Aorta (tissue), 5 donors: ENCODE measurements at regions not wholly inside any gene's neighbourhood (a gene's known extent, or its start where the extent isn't known, plus 50 kb on each side); places are given as distances from the start of the nearest gene placed in this dataset.
"Not testable (repeated sequence)": the region's sequence is repeated elsewhere in the genome, so short reads cannot be mapped to it uniquely, and the experiment has no call there.

Experiments used
- ATAC-seq: fragments of 200-7000 bp; cut with Tn5 transposase; one replicate; pipeline ENCODE4 v1.9.1; 2022; ENCODE audit warnings: moderate library complexity; ENCODE audit not compliant: low FRiP score
- DNase-seq, 2 donors: peaks; one replicate each; pipeline ENCODE4 v3.0.0-alpha.2; 2020
- H3K27ac ChIP-seq, 2 donors: one replicate each; pipeline ENCODE4 v1.5.1; 2013; ENCODE audit warnings: low read length in 2 of 2, mild to moderate bottlenecking in 2 of 2, moderate library complexity in 2 of 2, control low read depth in 1 of 2, inconsistent platforms in 1 of 2, low read depth in 1 of 2
- H3K27me3 ChIP-seq, 2 donors: one replicate each; pipeline ENCODE4 v1.6.1; 2013; ENCODE audit warnings: control low read depth in 1 of 2, low read length in 1 of 2, mild to moderate bottlenecking in 1 of 2, moderate library complexity in 1 of 2; ENCODE audit not compliant: insufficient read depth in 2 of 2, control insufficient read depth in 1 of 2
- H3K36me3 ChIP-seq, 2 donors: one replicate each; pipeline ENCODE4 v1.6.1; 2013; ENCODE audit warnings: control low read depth in 1 of 2, low read length in 1 of 2, mild to moderate bottlenecking in 1 of 2; ENCODE audit not compliant: insufficient read depth in 2 of 2, control insufficient read depth in 1 of 2
- H3K4me1 ChIP-seq, 2 donors: one replicate each; pipeline ENCODE4 v1.6.1; 2013; ENCODE audit warnings: low read length in 2 of 2, control low read depth in 1 of 2, mild to moderate bottlenecking in 1 of 2, moderate library complexity in 1 of 2; ENCODE audit not compliant: insufficient read depth in 2 of 2, control insufficient read depth in 1 of 2
- H3K4me3 ChIP-seq, 2 donors: one replicate each; pipeline ENCODE4 v1.5.1; 2013; ENCODE audit warnings: low read length in 2 of 2, control low read depth in 1 of 2, mild to moderate bottlenecking in 1 of 2
- H3K9me3 ChIP-seq: one replicate; pipeline ENCODE4 v1.6.1; 2013; ENCODE audit warnings: mild to moderate bottlenecking, low read length; ENCODE audit not compliant: control insufficient read depth
- WGBS, 2 donors: extraction: QIAGEN DNeasy Blood & Tissue Kit; methylation state at CpG; one replicate each; pipeline ENCODE4 v1.1.7; 2013; 5-methylcytosine and 5-hydroxymethylcytosine counted together
- intact Hi-C, 2 donors: fragments of 100-400 bp; cut with DNase I; formaldehyde crosslinking; loops; one replicate each; pipeline versions ENCODE4 v1.14.2 to v1.15.0; 2022
- donor health status: healthy with polysubstance abuse.
- donor health status: Bipolar disorder and iron deficiency.
- donor health status: DM: no; HTN: no; CAD: no.
- donor health status: DM: no; HTN: no; CAD: no.
- donor health status: DM: yes; HTN: yes; CAD: no.

DNA sequence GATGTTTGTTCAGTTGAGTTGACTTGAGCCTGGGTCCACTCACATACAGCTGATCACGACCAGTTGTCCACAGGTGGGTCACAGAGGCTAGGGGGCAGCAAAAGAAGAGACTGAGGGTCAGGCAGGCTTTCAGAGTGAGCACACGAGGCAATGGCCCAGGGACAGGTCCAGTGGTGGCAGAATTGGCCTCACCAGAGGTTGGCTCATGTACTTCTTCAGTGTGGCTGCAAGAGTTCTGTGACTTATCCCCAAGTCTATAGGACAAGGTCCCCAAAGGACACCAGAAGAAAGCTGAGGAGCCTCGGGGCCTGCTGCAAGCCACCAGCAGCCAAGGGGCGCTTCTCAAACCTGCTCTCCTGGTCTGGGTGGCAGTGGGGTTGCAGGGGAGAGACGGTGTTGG lies 219.8 kb downstream of the TFCP2L1 start:
- H3K27ac ChIP-seq, result no peak overlapping the region
- 90 to 95% methylated on average over 5 of the region's 5 CpGs for WGBS, 2 donors
- DNase-seq (no peak), ATAC-seq (no peak)
- no peaks in the 10 kb centered on the region for H3K9me3 ChIP-seq
- H3K4me3 ChIP-seq, result no peak overlapping the region
- intact Hi-C loops, result no loop called here
- H3K4me1 ChIP-seq, result no peaks in the 10 kb centered on the region
- H3K36me3 ChIP-seq, result no peaks in the 10 kb centered on the region
- no peaks in the 10 kb centered on the region for H3K27me3 ChIP-seq

DNA sequence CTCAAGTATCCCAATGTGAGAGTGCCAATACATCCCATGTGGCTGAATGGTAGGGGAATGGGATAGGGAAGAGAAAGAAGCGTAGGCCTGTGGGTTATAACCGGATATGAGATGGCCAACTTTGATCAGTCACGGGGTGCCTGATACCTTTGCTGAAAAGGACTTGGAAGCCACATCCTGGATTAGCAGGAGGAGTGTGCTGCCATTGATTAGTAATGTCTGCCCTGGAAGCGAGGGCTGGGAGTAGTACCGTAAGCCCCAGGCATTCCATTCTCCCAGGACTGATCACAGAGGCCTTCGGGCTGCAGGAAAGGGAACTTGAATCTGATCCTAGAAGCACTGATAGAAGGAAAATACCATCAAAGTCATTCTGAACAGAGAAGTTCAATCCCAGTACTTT lies 218.5 kb downstream of the TFCP2L1 start:
- H3K4me3 ChIP-seq, result no peak overlapping the region
- H3K4me1 ChIP-seq, result no peaks in the 10 kb centered on the region
- intact Hi-C loops, result no loop called here
- DNase-seq (no peak), ATAC-seq (no peak)
- no peaks in the 10 kb centered on the region for H3K27me3 ChIP-seq
- H3K27ac ChIP-seq, result no peak overlapping the region
- no peaks in the 10 kb centered on the region for H3K36me3 ChIP-seq
- WGBS, 2 donors, result 95 to 99% methylated on average over 6 of the region's 6 CpGs
- no peaks in the 10 kb centered on the region for H3K9me3 ChIP-seq

DNA sequence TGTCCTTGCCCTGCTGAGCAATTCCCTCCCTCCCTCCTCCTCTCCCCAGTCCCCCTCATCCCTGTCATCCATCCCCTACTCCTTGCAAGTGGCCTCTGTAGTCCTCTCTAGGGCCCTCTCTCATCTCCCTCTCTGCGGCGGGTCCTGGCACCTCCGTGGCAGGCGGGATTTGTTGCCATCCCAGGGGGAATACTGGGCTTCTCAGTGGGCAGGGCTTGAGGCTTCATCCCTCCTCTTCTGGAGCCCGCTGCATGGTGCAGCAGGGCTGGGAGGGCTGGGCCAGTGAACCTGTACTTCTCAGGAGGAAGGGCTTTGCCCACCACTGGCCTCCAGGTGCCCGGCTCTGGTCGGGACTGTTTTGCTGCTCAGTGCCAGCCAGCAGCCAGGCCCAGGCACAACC lies 216.2 kb downstream of the TFCP2L1 start:
- Histone ChIP-seq H3K9me3 (no peaks in the 10 kb centered on the region), H3K4me1 (no peaks in the 10 kb centered on the region), H3K4me3 (no peak overlapping the region), H3K36me3 (no peaks in the 10 kb centered on the region), H3K27me3 (no peaks in the 10 kb centered on the region), H3K27ac (no peak overlapping the region)
- ATAC-seq (no peak), DNase-seq (no peak)
- WGBS, 2 donors, result 63 to 67% methylated on average over 7 of the region's 7 CpGs
- intact Hi-C loops, result no loop called here

GRCh38 chr2:121069434-121069969 lies 215.5 kb downstream of the TFCP2L1 start:
- no peaks in the 10 kb centered on the region for H3K27me3 ChIP-seq
- no peaks in the 10 kb centered on the region for H3K9me3 ChIP-seq
- no peak for DNase-seq
- H3K4me3 ChIP-seq, result no peak overlapping the region
- 95 to 96% methylated on average over 18 of the region's 18 CpGs for WGBS, 2 donors
- H3K4me1 ChIP-seq, result no peaks in the 10 kb centered on the region
- no peaks in the 10 kb centered on the region for H3K36me3 ChIP-seq
- intact Hi-C loops, result no loop called here
- no peak overlapping the region for H3K27ac ChIP-seq
- ATAC-seq, result no peak

- not testable (repeated sequence) for ATAC-seq, DNase-seq, H3K27ac ChIP-seq, H3K36me3 ChIP-seq, H3K9me3 ChIP-seq, H3K27me3 ChIP-seq, H3K4me3 ChIP-seq, H3K4me1 ChIP-seq
- 94 to 97% methylated on average over 11 of the region's 11 CpGs for WGBS, 2 donors
- intact Hi-C loops, result loop anchor here (2.0 to 10.0 kb wide), 4 partner anchors 215 to 725 kb away; partner anchors contain the start of genes GLI2 (in 1 of the 2) and INHBB (in 1 of the 2)
These were observed 214.9 kb downstream of the TFCP2L1 start for GRCh38 chr2:121070061-121070460.

DNA sequence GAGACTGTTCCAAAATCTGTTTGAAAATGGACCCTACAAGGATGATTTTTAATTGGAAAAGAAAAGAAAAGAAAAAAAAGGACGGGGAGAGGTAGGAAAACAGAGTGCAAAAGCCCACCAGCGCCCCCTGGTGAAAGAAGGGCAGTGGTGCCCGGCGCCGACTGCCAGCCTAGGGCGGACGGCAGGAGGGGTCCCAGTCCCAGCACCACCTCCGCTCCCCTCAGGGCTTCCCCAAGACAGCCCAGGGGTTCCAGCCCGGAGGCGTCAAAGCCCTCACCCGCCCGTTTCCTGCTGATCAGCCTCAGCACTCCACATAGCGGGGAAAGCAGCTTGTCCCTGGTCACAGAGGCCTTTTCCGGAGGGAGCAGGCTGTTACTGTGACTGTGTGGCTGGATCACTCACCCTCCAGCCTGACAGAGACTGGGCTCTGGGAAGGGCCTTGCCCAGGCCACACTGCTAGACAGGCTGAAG lies 213.9 kb downstream of the TFCP2L1 start:
- peaks cover 0 to 3% of the 10 kb centered on the region in 2 donors for H3K27me3 ChIP-seq
- peak; percentile 76 to 93 for DNase-seq
- peak; percentile 74 for ATAC-seq
- 15 to 19% methylated on average over 13 to 14 of the region's 14 CpGs for WGBS, 2 donors
- no peaks in the 10 kb centered on the region for H3K4me1 ChIP-seq
- no peak overlapping the region for H3K4me3 ChIP-seq
- intact Hi-C loops, result loop anchor here (2.0 to 10.0 kb wide), 4 partner anchors 216 to 726 kb away; partner anchors contain the start of genes GLI2 (in 1 of the 2) and INHBB (in 1 of the 2)
- H3K36me3 ChIP-seq, result no peaks in the 10 kb centered on the region
- no peak overlapping the region for H3K27ac ChIP-seq
- no peaks in the 10 kb centered on the region for H3K9me3 ChIP-seq

- ATAC-seq (no peak), DNase-seq (no peak)
- peaks cover 0 to 3% of the 10 kb centered on the region in 2 donors for H3K27me3 ChIP-seq
- no peaks in the 10 kb centered on the region for H3K9me3 ChIP-seq
- WGBS, 2 donors, result 89 to 90% methylated on average over 13 of the region's 13 CpGs
- H3K4me3 ChIP-seq, result no peak overlapping the region
- H3K36me3 ChIP-seq, result no peaks in the 10 kb centered on the region
- H3K4me1 ChIP-seq, result no peaks in the 10 kb centered on the region
- H3K27ac ChIP-seq, result no peak overlapping the region
- intact Hi-C loops, result loop anchor here (1.0 to 10.0 kb wide), 3 partner anchors 218 to 728 kb away; partner anchors contain the start of gene INHBB (in 1 of the 2)
These were observed 212.2 kb downstream of the TFCP2L1 start for GRCh38 chr2:121072784-121073183.

DNA sequence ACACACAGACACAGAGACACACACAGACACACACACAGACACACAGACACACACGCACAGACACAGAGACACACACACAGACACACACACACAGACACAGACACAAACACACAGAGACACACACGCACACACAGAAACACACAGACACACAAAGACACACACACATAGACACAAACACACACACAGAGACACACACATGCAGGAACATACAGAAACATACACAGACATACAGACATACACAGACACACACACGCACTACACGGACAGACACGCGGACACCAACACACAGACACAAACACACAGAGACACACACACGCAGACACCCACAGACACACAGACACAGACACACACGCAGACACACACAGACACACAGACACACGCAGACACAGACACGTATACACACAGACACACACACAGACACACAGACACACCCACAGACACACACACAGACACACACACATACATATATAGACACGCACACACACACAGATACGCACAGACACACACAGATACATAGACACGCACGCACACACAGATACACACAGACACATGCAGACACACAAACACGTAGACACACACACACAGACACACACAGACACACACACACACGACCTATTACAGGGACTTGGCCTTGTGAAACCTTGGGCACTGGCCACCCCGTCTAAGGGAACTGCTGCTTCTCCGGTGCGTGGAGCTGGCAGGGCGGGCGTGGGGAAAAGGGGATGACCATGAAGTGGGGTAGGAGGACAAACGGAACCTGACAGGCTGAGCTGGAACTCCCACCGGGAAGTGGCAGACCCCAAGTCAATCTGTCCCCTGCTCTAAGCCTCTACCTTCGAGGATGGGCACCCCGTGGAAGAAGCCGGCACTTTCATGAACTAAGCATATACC lies 211.4 kb downstream of the TFCP2L1 start:
- no peak for ATAC-seq
- WGBS, 2 donors, result 93% methylated on average over 26 of the region's 26 CpGs

More for the DNA sequence above, 211.4 kb downstream of the TFCP2L1 start:
- no peak for DNase-seq
- H3K27me3 ChIP-seq, result peaks cover 0 to 3% of the 10 kb centered on the region in 2 donors
- no peaks in the 10 kb centered on the region for H3K4me1 ChIP-seq
- no peaks in the 10 kb centered on the region for H3K9me3 ChIP-seq
- no peak overlapping the region for H3K27ac ChIP-seq
- intact Hi-C loops, result loop anchor here (10.0 kb wide), 2 partner anchors 219 to 729 kb away; partner anchors contain the start of gene INHBB (in 1 of the 2)
- no peaks in the 10 kb centered on the region for H3K36me3 ChIP-seq
- no peak overlapping the region for H3K4me3 ChIP-seq
